Esophagus squamous epithelium (tissue), 4 donors: ENCODE measurements at regions not wholly inside any gene's neighbourhood (a gene's known extent, or its start where the extent isn't known, plus 50 kb on each side); places are given as distances from the start of the nearest gene placed in this dataset.

Experiments used
- POLR2A ChIP-seq, 4 donors: fragments of 450-650 bp; IDR thresholded peaks; one replicate each; pipeline ENCODE4 v1.6.1; 2017; ENCODE audit warnings: antibody characterized with exemption in 4 of 4, mild to moderate bottlenecking in 4 of 4, moderate library complexity in 3 of 4
- TF ChIP-seq, protein P1 (sequence below), 6 experiments: fragments of 450-650 bp in 4 of 6; fragments of 200-600 bp in 2 of 6; sonication (generic) in 2 of 6; IDR thresholded peaks; one replicate each; pipeline ENCODE4 v1.5.1; 2016 to 2019; ENCODE audit warnings: antibody characterized with exemption in 6 of 6, mild to moderate bottlenecking in 4 of 6, moderate library complexity in 4 of 6

DNA sequence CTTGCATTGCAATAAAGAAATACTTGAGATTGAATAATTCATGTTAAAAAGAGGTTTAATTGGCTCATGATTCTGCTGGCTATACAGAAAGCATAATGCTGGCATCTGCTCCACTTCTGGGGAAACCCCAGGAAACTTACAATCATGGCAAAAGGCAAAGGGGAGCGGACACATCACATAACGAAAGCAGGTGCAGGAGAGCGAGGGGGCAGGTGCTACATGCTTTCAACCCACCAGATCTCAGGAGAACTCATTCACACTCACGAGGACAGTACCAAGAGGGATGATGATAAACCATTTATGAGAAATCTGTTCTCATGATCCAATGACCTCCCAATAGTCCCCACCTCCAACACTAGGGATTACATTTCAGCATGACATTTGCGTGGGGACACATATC, 172.6 kb downstream of the RASSF9 start:
- TF ChIP-seq POLR2A (IDR thresholded peaks at IDR 0.05) = no peak
- TF ChIP-seq, protein P1, sequence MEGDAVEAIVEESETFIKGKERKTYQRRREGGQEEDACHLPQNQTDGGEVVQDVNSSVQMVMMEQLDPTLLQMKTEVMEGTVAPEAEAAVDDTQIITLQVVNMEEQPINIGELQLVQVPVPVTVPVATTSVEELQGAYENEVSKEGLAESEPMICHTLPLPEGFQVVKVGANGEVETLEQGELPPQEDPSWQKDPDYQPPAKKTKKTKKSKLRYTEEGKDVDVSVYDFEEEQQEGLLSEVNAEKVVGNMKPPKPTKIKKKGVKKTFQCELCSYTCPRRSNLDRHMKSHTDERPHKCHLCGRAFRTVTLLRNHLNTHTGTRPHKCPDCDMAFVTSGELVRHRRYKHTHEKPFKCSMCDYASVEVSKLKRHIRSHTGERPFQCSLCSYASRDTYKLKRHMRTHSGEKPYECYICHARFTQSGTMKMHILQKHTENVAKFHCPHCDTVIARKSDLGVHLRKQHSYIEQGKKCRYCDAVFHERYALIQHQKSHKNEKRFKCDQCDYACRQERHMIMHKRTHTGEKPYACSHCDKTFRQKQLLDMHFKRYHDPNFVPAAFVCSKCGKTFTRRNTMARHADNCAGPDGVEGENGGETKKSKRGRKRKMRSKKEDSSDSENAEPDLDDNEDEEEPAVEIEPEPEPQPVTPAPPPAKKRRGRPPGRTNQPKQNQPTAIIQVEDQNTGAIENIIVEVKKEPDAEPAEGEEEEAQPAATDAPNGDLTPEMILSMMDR (IDR thresholded peaks at IDR 0.05) = no peak
